Limb (tissue), 2 donors: ENCODE measurements at regions not wholly inside any gene's neighbourhood (a gene's known extent, or its start where the extent isn't known, plus 50 kb on each side); places are given as distances from the start of the nearest gene placed in this dataset.
"Not testable (repeated sequence)": the region's sequence is repeated elsewhere in the genome, so short reads cannot be mapped to it uniquely, and the experiment has no call there.

Experiments
- DNase-seq, 2 donors: peaks; one replicate each; pipeline ENCODE4 v3.0.0-alpha.2; 2016; ENCODE audit errors: extremely low spot score in 2 of 2

- not testable (repeated sequence) for DNase-seq
Measured at GRCh38 chr17:30639391-30639790, 162.2 kb downstream of the GOSR1 start.

- DNase-seq = not testable (repeated sequence)
Measured at GRCh38 chr17:30638968-30639367, 161.8 kb downstream of the GOSR1 start.

GRCh38 chr17:30631651-30632050, 154.4 kb downstream of the GOSR1 start:
- DNase-seq = not testable (repeated sequence)

- not testable (repeated sequence) for DNase-seq
Measured at GRCh38 chr17:30625380-30625779, 148.2 kb downstream of the GOSR1 start.

GRCh38 chr17:30624180-30624579, 147.0 kb downstream of the GOSR1 start:
- DNase-seq = not testable (repeated sequence)

- not testable (repeated sequence) for DNase-seq
Measured at GRCh38 chr17:30609682-30610081, 132.5 kb downstream of the GOSR1 start.

- no peak for DNase-seq
Measured at GRCh38 chr17:30605523-30605922, 128.3 kb downstream of the GOSR1 start.

GRCh38 chr17:30605027-30605426, 127.8 kb downstream of the GOSR1 start:
- DNase-seq = no peak

- not testable (repeated sequence) for DNase-seq
Measured at GRCh38 chr17:30602396-30602795, 125.2 kb downstream of the GOSR1 start.

GRCh38 chr17:30601984-30602383, 124.8 kb downstream of the GOSR1 start:
- DNase-seq = not testable (repeated sequence)

- peak in 1 of 2 donors; percentile 30 for DNase-seq
Measured at GRCh38 chr17:30600830-30601494, 123.8 kb downstream of the GOSR1 start.

- DNase-seq = peak; percentile 69 to 87
Measured at GRCh38 chr17:30600060-30600829, 123.0 kb downstream of the GOSR1 start.

GRCh38 chr17:30599428-30600059, 122.3 kb downstream of the GOSR1 start:
- no peak for DNase-seq

- no peak for DNase-seq
Measured at GRCh38 chr17:30597776-30598288, 120.6 kb downstream of the GOSR1 start.

GRCh38 chr17:30596948-30597775, 120.0 kb downstream of the GOSR1 start:
- not testable (repeated sequence) for DNase-seq

- not testable (repeated sequence) for DNase-seq
Measured at GRCh38 chr17:30594953-30595371, 117.8 kb downstream of the GOSR1 start.

GRCh38 chr17:30594223-30594952, 117.2 kb downstream of the GOSR1 start:
- DNase-seq = no peak

GRCh38 chr17:30590081-30590733, 113.0 kb downstream of the GOSR1 start:
- DNase-seq = no peak

- DNase-seq = no peak
Measured at GRCh38 chr17:30589431-30589830, 112.2 kb downstream of the GOSR1 start.

GRCh38 chr17:30588798-30589247, 111.6 kb downstream of the GOSR1 start:
- no peak for DNase-seq
